Tibial nerve (tissue), 3 donors: ENCODE measurements at regions not wholly inside any gene's neighbourhood (a gene's known extent, or its start where the extent isn't known, plus 50 kb on each side); places are given as distances from the start of the nearest gene placed in this dataset.

Source experiments
- POLR2A ChIP-seq, 2 donors: fragments of 450-650 bp; IDR thresholded peaks; one replicate each; pipeline ENCODE4 v1.6.1; 2017; ENCODE audit warnings: antibody characterized with exemption in 2 of 2, mild to moderate bottlenecking in 2 of 2, moderate library complexity in 2 of 2
- TF ChIP-seq, protein P1 (sequence below), 5 experiments: fragments of 200-600 bp in 3 of 5; fragments of 450-650 bp in 2 of 5; sonication (generic) in 3 of 5; IDR thresholded peaks; one replicate each; pipeline ENCODE4 v1.5.1; 2016 to 2019; ENCODE audit warnings: antibody characterized with exemption in 5 of 5, mild to moderate bottlenecking in 3 of 5, moderate library complexity in 2 of 5

DNA sequence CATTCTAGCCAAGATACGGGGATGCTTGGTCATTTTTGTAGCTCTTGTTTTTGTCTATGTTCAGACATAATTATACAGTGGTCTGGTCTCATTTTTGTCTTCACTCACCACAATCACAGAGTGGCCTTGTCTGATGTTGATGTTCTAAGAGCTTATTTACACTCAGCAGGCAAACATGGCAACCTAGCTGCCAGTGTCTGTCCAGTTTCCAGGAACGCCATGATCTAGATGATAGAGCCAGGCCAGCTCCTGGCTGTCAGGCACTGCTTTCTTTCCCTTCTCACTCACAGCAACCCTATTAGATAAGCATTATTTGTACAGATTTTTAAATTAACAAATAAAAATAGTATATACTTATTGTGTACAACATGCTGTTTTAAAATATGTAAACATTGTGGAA, 98.6 kb upstream of the PHF14 start:
- TF ChIP-seq POLR2A (IDR thresholded peaks at IDR 0.05), result no peak
- TF ChIP-seq, protein P1, sequence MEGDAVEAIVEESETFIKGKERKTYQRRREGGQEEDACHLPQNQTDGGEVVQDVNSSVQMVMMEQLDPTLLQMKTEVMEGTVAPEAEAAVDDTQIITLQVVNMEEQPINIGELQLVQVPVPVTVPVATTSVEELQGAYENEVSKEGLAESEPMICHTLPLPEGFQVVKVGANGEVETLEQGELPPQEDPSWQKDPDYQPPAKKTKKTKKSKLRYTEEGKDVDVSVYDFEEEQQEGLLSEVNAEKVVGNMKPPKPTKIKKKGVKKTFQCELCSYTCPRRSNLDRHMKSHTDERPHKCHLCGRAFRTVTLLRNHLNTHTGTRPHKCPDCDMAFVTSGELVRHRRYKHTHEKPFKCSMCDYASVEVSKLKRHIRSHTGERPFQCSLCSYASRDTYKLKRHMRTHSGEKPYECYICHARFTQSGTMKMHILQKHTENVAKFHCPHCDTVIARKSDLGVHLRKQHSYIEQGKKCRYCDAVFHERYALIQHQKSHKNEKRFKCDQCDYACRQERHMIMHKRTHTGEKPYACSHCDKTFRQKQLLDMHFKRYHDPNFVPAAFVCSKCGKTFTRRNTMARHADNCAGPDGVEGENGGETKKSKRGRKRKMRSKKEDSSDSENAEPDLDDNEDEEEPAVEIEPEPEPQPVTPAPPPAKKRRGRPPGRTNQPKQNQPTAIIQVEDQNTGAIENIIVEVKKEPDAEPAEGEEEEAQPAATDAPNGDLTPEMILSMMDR (IDR thresholded peaks at IDR 0.05), result no peak
